Thymus (tissue), 11 donors: ENCODE measurements at regions not wholly inside any gene's neighbourhood (a gene's known extent, or its start where the extent isn't known, plus 50 kb on each side); places are given as distances from the start of the nearest gene placed in this dataset.

Source experiments
- DNase-seq, 9 donors: peaks; one replicate each; pipeline ENCODE4 v3.0.0-alpha.2; 2013; ENCODE audit warnings: low spot score in 9 of 9, low read depth in 6 of 9, missing footprints in 1 of 9
- H3K27ac ChIP-seq, 2 donors: one replicate each; pipeline ENCODE4 v1.5.1; 2013; ENCODE audit warnings: control low read depth in 1 of 2, low read depth in 1 of 2, low read length in 1 of 2, mild to moderate bottlenecking in 1 of 2, moderate library complexity in 1 of 2
- H3K27me3 ChIP-seq, 2 donors: one replicate each; pipeline ENCODE4 v1.5.1; 2013; ENCODE audit warnings: low read length in 1 of 2; ENCODE audit not compliant: control insufficient read depth in 2 of 2, insufficient read depth in 1 of 2
- H3K36me3 ChIP-seq, 2 donors: one replicate each; pipeline ENCODE4 v1.5.1; 2013; ENCODE audit warnings: low read length in 1 of 2, mild to moderate bottlenecking in 1 of 2, moderate library complexity in 1 of 2; ENCODE audit not compliant: control insufficient read depth in 2 of 2, insufficient read depth in 2 of 2
- H3K4me1 ChIP-seq, 2 donors: one replicate each; pipeline ENCODE4 v1.5.1; 2013; ENCODE audit warnings: low read length in 2 of 2; ENCODE audit not compliant: control insufficient read depth in 2 of 2, insufficient read depth in 2 of 2
- H3K4me3 ChIP-seq, 2 donors: one replicate each; pipeline ENCODE4 v1.5.1; 2013; ENCODE audit warnings: low read length in 2 of 2, control low read depth in 1 of 2, mild to moderate bottlenecking in 1 of 2
- H3K9me3 ChIP-seq, 2 donors: one replicate each; pipeline ENCODE4 v1.5.1; 2013; ENCODE audit warnings: low read length in 1 of 2, mild to moderate bottlenecking in 1 of 2; ENCODE audit not compliant: control insufficient read depth in 2 of 2, insufficient read depth in 1 of 2
- WGBS: extraction: QIAGEN DNeasy Blood & Tissue Kit; methylation state at CpG from one replicate; pipeline ENCODE4 v1.1.7; 2013; 5-methylcytosine and 5-hydroxymethylcytosine counted together
- donor health status: healthy.

- Histone ChIP-seq H3K4me1 (no peaks in the 10 kb centered on the region), H3K9me3 (no peaks in the 10 kb centered on the region), H3K27ac (no peak overlapping the region), H3K4me3 (no peak overlapping the region), H3K36me3 (no peaks in the 10 kb centered on the region), H3K27me3 (no peaks in the 10 kb centered on the region)
- WGBS = 12% methylated on average over 2 of the region's 2 CpGs
- no peak for DNase-seq
Measured at GRCh38 chr15:85927931-85928537, 133.3 kb upstream of the KLHL25 start.

- H3K4me1 ChIP-seq = no peaks in the 10 kb centered on the region
- H3K9me3 ChIP-seq = no peaks in the 10 kb centered on the region
- H3K36me3 ChIP-seq = no peaks in the 10 kb centered on the region
- H3K4me3 ChIP-seq = no peak overlapping the region
- H3K27ac ChIP-seq = no peak overlapping the region
- H3K27me3 ChIP-seq = no peaks in the 10 kb centered on the region
- 96% methylated on average over 1 of the region's 1 CpG for WGBS
- DNase-seq = no peak
Measured at GRCh38 chr15:85929786-85930185, 135.1 kb upstream of the KLHL25 start.

DNA sequence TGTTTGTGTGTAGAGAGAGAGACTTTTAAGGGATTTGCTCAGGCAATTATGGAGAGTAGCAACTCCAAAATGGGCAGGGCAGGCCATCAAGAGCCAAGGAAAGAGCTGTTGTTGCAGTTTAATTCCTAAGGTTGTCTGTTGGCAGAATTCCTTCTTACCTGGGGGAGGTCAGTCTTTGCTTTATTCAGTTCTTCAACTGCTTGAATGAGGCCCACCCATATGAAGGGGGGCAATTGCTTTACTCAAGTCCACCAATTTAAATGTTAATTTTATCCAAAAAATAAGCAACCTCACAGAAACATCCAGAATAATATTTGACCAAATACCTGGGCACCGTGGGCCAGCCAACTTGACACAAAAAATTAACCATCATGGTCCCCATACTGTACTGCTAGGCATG, 137.7 kb upstream of the KLHL25 start:
- H3K27me3 ChIP-seq = no peaks in the 10 kb centered on the region
- H3K4me1 ChIP-seq = no peaks in the 10 kb centered on the region
- H3K27ac ChIP-seq = no peak overlapping the region
- WGBS = 85% methylated on average over 1 of the region's 1 CpG
- no peak overlapping the region for H3K4me3 ChIP-seq
- no peaks in the 10 kb centered on the region for H3K9me3 ChIP-seq
- no peak for DNase-seq
- no peaks in the 10 kb centered on the region for H3K36me3 ChIP-seq

GRCh38 chr15:85934691-85935090, 140.0 kb upstream of the KLHL25 start:
- Histone ChIP-seq H3K27ac (no peak overlapping the region), H3K9me3 (no peaks in the 10 kb centered on the region), H3K4me1 (no peaks in the 10 kb centered on the region), H3K27me3 (no peaks in the 10 kb centered on the region), H3K4me3 (no peak overlapping the region), H3K36me3 (no peaks in the 10 kb centered on the region)
- no peak for DNase-seq
- 68% methylated on average over 2 of the region's 2 CpGs for WGBS

DNA sequence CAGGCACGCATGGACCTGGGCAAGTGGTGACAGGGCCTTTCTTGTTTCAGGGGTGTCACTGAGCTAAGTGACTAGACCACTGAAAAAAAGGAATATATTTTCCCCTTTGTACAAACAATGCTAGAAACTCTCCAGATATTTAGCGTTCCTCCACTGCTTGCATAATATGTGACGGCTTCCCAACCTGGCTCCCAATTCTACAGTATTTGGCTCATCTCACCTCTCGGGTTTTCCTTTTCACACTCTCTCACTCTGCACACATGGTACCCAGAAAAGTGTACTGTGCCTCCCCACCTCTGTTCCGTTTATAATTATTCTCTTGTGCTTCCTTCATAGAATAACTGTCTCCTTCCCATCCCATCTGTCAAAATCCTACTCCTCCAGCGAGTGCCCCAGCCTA, 140.5 kb upstream of the KLHL25 start:
- Histone ChIP-seq H3K4me1 (no peaks in the 10 kb centered on the region), H3K9me3 (no peaks in the 10 kb centered on the region), H3K27ac (no peak overlapping the region), H3K4me3 (no peak overlapping the region), H3K27me3 (no peaks in the 10 kb centered on the region), H3K36me3 (no peaks in the 10 kb centered on the region)
- DNase-seq = no peak
- 98% methylated on average over 6 of the region's 6 CpGs for WGBS

DNA sequence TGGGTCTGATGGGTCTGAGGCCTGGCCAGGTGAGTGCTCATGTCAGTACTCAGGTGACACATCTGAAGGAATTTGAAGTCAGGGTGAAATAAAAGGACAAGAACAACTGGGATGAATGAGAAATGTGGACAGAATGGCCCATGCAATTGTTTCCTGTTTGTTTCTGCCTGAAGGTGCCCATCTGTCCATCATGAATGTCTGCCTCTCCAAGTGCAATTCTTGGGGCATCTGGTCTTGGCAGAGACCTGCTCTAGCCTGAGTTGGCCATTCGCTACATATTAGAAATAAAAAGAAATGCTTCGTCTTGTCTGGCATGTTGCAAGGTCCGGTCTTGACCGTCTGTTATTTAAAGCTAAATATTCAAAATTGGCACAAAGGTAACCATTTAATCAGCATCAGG, 142.0 kb upstream of the AGBL1 start:
- H3K4me3 ChIP-seq = no peak overlapping the region
- no peak for DNase-seq
- no peaks in the 10 kb centered on the region for H3K9me3 ChIP-seq
- H3K27ac ChIP-seq = no peak overlapping the region
- no peaks in the 10 kb centered on the region for H3K27me3 ChIP-seq
- H3K36me3 ChIP-seq = no peaks in the 10 kb centered on the region
- H3K4me1 ChIP-seq = no peaks in the 10 kb centered on the region
- 98% methylated on average over 4 of the region's 4 CpGs for WGBS

DNA sequence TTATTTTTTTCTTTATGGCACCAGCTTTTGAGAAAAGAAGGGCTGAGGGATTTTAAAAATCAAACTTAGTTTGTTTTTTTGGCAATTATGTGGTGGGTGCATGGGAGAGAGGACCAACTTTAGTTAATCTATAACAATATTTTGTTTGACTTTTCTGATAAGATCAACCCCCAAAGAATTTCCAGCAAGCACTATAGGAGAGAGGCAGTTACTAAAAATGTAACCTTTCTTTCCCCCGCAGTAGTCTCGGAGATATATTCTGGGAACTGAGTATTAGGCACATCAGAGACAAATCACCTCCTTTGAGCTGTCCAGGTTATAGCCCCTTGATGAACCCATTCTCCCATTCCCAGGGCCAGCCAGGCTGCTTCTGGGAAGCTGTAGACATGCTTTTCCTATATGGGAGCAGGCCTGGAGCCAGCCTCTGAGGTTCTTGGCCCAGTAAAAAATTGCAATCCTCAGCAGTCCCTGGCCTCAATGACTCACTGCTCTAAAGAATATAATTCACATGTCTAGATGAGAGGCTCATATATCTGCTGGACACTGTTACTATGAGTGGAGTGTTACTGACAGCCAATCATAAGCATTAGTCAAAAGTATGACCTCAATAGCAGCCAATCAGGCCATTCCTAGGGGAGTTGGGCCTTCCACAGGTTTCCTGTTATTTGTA, 138.3 kb upstream of the AGBL1 start:
- no peak for DNase-seq
- WGBS = 96% methylated on average over 2 of the region's 2 CpGs
- Histone ChIP-seq H3K4me3 (no peak overlapping the region), H3K4me1 (no peaks in the 10 kb centered on the region), H3K27me3 (no peaks in the 10 kb centered on the region), H3K27ac (no peak overlapping the region), H3K9me3 (no peaks in the 10 kb centered on the region), H3K36me3 (no peaks in the 10 kb centered on the region)

DNA sequence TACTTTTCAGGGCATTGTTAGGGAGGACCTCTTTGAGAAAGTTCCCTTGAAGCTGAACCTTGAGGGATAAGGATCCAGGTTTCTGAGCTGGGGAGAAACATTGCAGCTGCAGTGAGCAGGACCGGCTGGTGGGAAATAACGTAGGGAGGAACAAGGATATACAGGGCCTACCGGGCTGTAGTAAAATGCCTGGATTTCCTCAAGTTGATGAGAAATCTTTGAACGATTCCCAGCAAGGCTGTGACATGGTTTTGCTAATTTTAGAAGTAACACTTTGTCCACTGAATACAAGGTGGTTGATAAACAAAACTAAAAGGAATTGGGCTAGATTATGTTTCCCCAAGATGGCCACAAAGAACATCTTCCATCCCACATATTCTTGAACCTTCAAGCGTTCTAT, 137.0 kb upstream of the AGBL1 start:
- no peaks in the 10 kb centered on the region for H3K4me1 ChIP-seq
- WGBS = 95% methylated on average over 5 of the region's 5 CpGs
- no peak overlapping the region for H3K4me3 ChIP-seq
- no peaks in the 10 kb centered on the region for H3K36me3 ChIP-seq
- no peaks in the 10 kb centered on the region for H3K27me3 ChIP-seq
- no peak for DNase-seq
- H3K9me3 ChIP-seq = no peaks in the 10 kb centered on the region
- H3K27ac ChIP-seq = no peak overlapping the region

DNA sequence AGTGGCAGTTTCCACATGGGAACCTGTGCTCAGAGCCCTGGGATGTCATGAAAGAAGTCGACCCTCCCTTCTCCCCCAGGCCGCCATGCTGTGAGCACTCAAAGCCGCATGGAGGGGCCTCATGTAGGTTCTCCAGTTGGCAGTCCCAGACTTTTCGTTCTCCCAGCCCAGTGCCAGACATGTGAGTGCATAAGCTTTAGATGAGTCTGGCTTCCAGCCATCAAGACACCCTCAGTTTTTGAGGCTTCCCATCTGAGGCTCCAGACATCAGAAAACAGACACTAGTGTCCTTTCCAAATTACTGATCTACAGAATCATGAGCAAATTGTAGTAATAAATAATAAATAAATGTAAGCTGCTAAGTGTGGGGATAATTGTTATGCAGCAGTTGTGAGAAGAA, 136.5 kb upstream of the AGBL1 start:
- no peaks in the 10 kb centered on the region for H3K9me3 ChIP-seq
- no peak overlapping the region for H3K4me3 ChIP-seq
- no peaks in the 10 kb centered on the region for H3K36me3 ChIP-seq
- H3K27me3 ChIP-seq = no peaks in the 10 kb centered on the region
- DNase-seq = no peak
- 90% methylated on average over 4 of the region's 4 CpGs for WGBS
- H3K27ac ChIP-seq = no peak overlapping the region
- H3K4me1 ChIP-seq = no peaks in the 10 kb centered on the region
